Type B pancreatic cell (in vitro differentiated cells): ENCODE measurements at regions not wholly inside any gene's neighbourhood (a gene's known extent, or its start where the extent isn't known, plus 50 kb on each side); places are given as distances from the start of the nearest gene placed in this dataset.
"Not testable (repeated sequence)": the region's sequence is repeated elsewhere in the genome, so short reads cannot be mapped to it uniquely, and the experiment has no call there.

Experiments
- DNase-seq: peaks from one replicate; pipeline ENCODE4 v3.0.0; 2021; ENCODE audit warnings: mixed read lengths; ENCODE audit not compliant: unreplicated experiment; ENCODE audit errors: extremely low spot score
- H3K27ac Mint-ChIP-seq: 2 replicates; pipeline ENCODE4 v1.8.0; 2021; ENCODE audit warnings: mild to moderate bottlenecking, mixed read lengths
- H3K27me3 Mint-ChIP-seq: 2 replicates; pipeline ENCODE4 v1.8.0; 2021; ENCODE audit warnings: mixed read lengths
- H3K36me3 Mint-ChIP-seq: 2 replicates; pipeline ENCODE4 v1.8.0; 2021; ENCODE audit warnings: mixed read lengths
- H3K4me1 Mint-ChIP-seq: one replicate; pipeline ENCODE4 v1.8.0; 2021; ENCODE audit warnings: mixed read lengths; ENCODE audit not compliant: unreplicated experiment
- H3K4me3 Mint-ChIP-seq: 2 replicates; pipeline ENCODE4 v1.8.0; 2021; ENCODE audit warnings: mild to moderate bottlenecking, mixed read lengths
- H3K9me3 Mint-ChIP-seq: 2 replicates; pipeline ENCODE4 v1.8.0; 2021; ENCODE audit warnings: mixed read lengths
- CTCF ChIP-seq: fragments of 200-600 bp; sonication (generic); conservative IDR thresholded peaks from 2 replicates; pipeline ENCODE4 v1.5.0; 2021; ENCODE audit warnings: antibody characterized with exemption, mild to moderate bottlenecking

GRCh38 chr5:21424907-21425306 lies 1428.2 kb downstream of the CDH12 start:
- TF ChIP-seq CTCF: no peak
- no peaks in the 10 kb centered on the region for H3K36me3 Mint-ChIP-seq
- no peaks in the 10 kb centered on the region for H3K4me1 Mint-ChIP-seq
- no peak overlapping the region for H3K4me3 Mint-ChIP-seq
- DNase-seq: no peak
- no peaks in the 10 kb centered on the region for H3K27me3 Mint-ChIP-seq
- no peak overlapping the region for H3K27ac Mint-ChIP-seq
- no peaks in the 10 kb centered on the region for H3K9me3 Mint-ChIP-seq

GRCh38 chr5:21419383-21419782 lies 1431.4 kb upstream of the CDH18 start:
- no peaks in the 10 kb centered on the region for H3K4me1 Mint-ChIP-seq
- no peaks in the 10 kb centered on the region for H3K9me3 Mint-ChIP-seq
- TF ChIP-seq CTCF: peak; percentile 50
- no peaks in the 10 kb centered on the region for H3K36me3 Mint-ChIP-seq
- no peak overlapping the region for H3K4me3 Mint-ChIP-seq
- DNase-seq: no peak
- no peak overlapping the region for H3K27ac Mint-ChIP-seq
- H3K27me3 Mint-ChIP-seq: no peaks in the 10 kb centered on the region

GRCh38 chr5:21402089-21402488 lies 1414.1 kb upstream of the CDH18 start:
- H3K27me3 Mint-ChIP-seq, DNase-seq, H3K4me1 Mint-ChIP-seq, H3K9me3 Mint-ChIP-seq, H3K36me3 Mint-ChIP-seq, H3K27ac Mint-ChIP-seq, H3K4me3 Mint-ChIP-seq: not testable (repeated sequence)

GRCh38 chr5:21398511-21398910 lies 1410.5 kb upstream of the CDH18 start:
- DNase-seq: no peak
- no peak overlapping the region for H3K27ac Mint-ChIP-seq
- H3K4me1 Mint-ChIP-seq: no peaks in the 10 kb centered on the region
- H3K27me3 Mint-ChIP-seq: no peaks in the 10 kb centered on the region
- H3K9me3 Mint-ChIP-seq: no peaks in the 10 kb centered on the region
- no peaks in the 10 kb centered on the region for H3K36me3 Mint-ChIP-seq
- no peak overlapping the region for H3K4me3 Mint-ChIP-seq
- TF ChIP-seq CTCF: no peak

- Mint-ChIP-seq H3K27ac (no peak overlapping the region), H3K4me1 (no peaks in the 10 kb centered on the region), H3K4me3 (no peak overlapping the region), H3K27me3 (no peaks in the 10 kb centered on the region), H3K9me3 (no peaks in the 10 kb centered on the region), H3K36me3 (no peaks in the 10 kb centered on the region)
- no peak for TF ChIP-seq CTCF
- no peak for DNase-seq
Measured at GRCh38 chr5:21397693-21398092, 1409.7 kb upstream of the CDH18 start.

GRCh38 chr5:21391506-21391905 lies 1403.5 kb upstream of the CDH18 start:
- no peaks in the 10 kb centered on the region for H3K27me3 Mint-ChIP-seq
- no peaks in the 10 kb centered on the region for H3K36me3 Mint-ChIP-seq
- H3K9me3 Mint-ChIP-seq: no peaks in the 10 kb centered on the region
- TF ChIP-seq CTCF: peak; percentile 33
- no peak for DNase-seq
- H3K4me3 Mint-ChIP-seq: no peak overlapping the region
- H3K4me1 Mint-ChIP-seq: no peaks in the 10 kb centered on the region
- no peak overlapping the region for H3K27ac Mint-ChIP-seq

GRCh38 chr5:21360754-21361153 lies 1372.8 kb upstream of the CDH18 start:
- H3K9me3 Mint-ChIP-seq, H3K27me3 Mint-ChIP-seq, H3K4me1 Mint-ChIP-seq, H3K4me3 Mint-ChIP-seq, H3K36me3 Mint-ChIP-seq, H3K27ac Mint-ChIP-seq, DNase-seq: not testable (repeated sequence)

- not testable (repeated sequence) for H3K27ac Mint-ChIP-seq, H3K4me1 Mint-ChIP-seq, H3K27me3 Mint-ChIP-seq, DNase-seq, H3K9me3 Mint-ChIP-seq, H3K36me3 Mint-ChIP-seq
- peak overlapping the region; percentile 86 for H3K4me3 Mint-ChIP-seq
Measured at GRCh38 chr5:21341948-21342261, 1353.9 kb upstream of the CDH18 start.
